Liver (tissue), 8 donors: ENCODE measurements at regions not wholly inside any gene's neighbourhood (a gene's known extent, or its start where the extent isn't known, plus 50 kb on each side); places are given as distances from the start of the nearest gene placed in this dataset.
"Not testable (repeated sequence)": the region's sequence is repeated elsewhere in the genome, so short reads cannot be mapped to it uniquely, and the experiment has no call there.

Experiments
- DNase-seq: peaks from one replicate; pipeline ENCODE4 v3.0.0-alpha.2; 2017; ENCODE audit warnings: low spot score
- H3K27ac ChIP-seq, 2 donors: one replicate each; pipeline ENCODE4 v1.7.0; 2013; ENCODE audit warnings: inconsistent platforms in 2 of 2, low read length in 2 of 2, control low read depth in 1 of 2, low read depth in 1 of 2, mild to moderate bottlenecking in 1 of 2
- H3K27me3 ChIP-seq, 4 donors: one replicate each; pipeline versions ENCODE4 v1.6.1 to v1.7.0; 2013; ENCODE audit warnings: low read length in 3 of 4, inconsistent platforms in 1 of 4, mild to moderate bottlenecking in 1 of 4, moderate library complexity in 1 of 4; ENCODE audit not compliant: control insufficient read depth in 4 of 4, insufficient read depth in 4 of 4
- H3K36me3 ChIP-seq, 4 donors: one replicate each; pipeline versions ENCODE4 v1.6.1 to v1.7.0; 2013; ENCODE audit warnings: low read length in 3 of 4, mild to moderate bottlenecking in 3 of 4, low read depth in 1 of 4, moderate library complexity in 1 of 4; ENCODE audit not compliant: control insufficient read depth in 4 of 4, insufficient read depth in 3 of 4
- H3K4me1 ChIP-seq, 4 donors: one replicate each; pipeline versions ENCODE4 v1.6.1 to v1.7.0; 2013; ENCODE audit warnings: low read length in 3 of 4, mild to moderate bottlenecking in 3 of 4, moderate library complexity in 1 of 4; ENCODE audit not compliant: control insufficient read depth in 4 of 4, insufficient read depth in 4 of 4
- H3K4me3 ChIP-seq, 3 donors: one replicate each; pipeline versions ENCODE4 v1.6.1 to v1.7.0; 2013; ENCODE audit warnings: low read length in 3 of 3, control low read depth in 1 of 3, low read depth in 1 of 3, mild to moderate bottlenecking in 1 of 3
- H3K9ac ChIP-seq, 2 donors: one replicate each; pipeline ENCODE4 v1.7.0; 2013; ENCODE audit warnings: low read length in 2 of 2, mild to moderate bottlenecking in 2 of 2, moderate library complexity in 2 of 2, control low read depth in 1 of 2, low read depth in 1 of 2
- H3K9me3 ChIP-seq, 4 donors: one replicate each; pipeline versions ENCODE4 v1.6.1 to v1.7.0; 2013; ENCODE audit warnings: low read length in 3 of 4; ENCODE audit not compliant: control insufficient read depth in 4 of 4
- ATF3 ChIP-seq: IDR thresholded peaks from 2 replicates; pipeline ENCODE4 v1.6.1; 2016; ENCODE audit warnings: antibody characterized with exemption
- CTCF ChIP-seq: fragments of 150-350 bp; IDR thresholded peaks from 2 replicates; pipeline ENCODE4 v1.5.1; 2017; ENCODE audit warnings: improper control_type of control experiment, low read depth, low read length; ENCODE audit not compliant: missing input control
- FOXA2 ChIP-seq: IDR thresholded peaks from 2 replicates; pipeline ENCODE4 v1.6.1; 2016; ENCODE audit warnings: antibody characterized with exemption
- GABPA ChIP-seq, 2 donors: IDR thresholded peaks in 1 of 2; conservative IDR thresholded peaks in 1 of 2; 2 replicates each; pipeline ENCODE4 v1.6.1; 2016; ENCODE audit warnings: antibody characterized with exemption in 2 of 2, mild to moderate bottlenecking in 1 of 2, moderate library complexity in 1 of 2
- HNF4A ChIP-seq, 2 donors: conservative IDR thresholded peaks; 2 replicates each; pipeline ENCODE4 v1.6.1; 2016; ENCODE audit warnings: antibody characterized with exemption in 2 of 2, mild to moderate bottlenecking in 2 of 2
- HNF4G ChIP-seq: IDR thresholded peaks from 2 replicates; pipeline ENCODE4 v1.6.1; 2016; ENCODE audit warnings: antibody characterized with exemption
- JUND ChIP-seq, 2 donors: IDR thresholded peaks; 2 replicates each; pipeline ENCODE4 v1.6.1; 2016; ENCODE audit warnings: antibody characterized with exemption in 2 of 2
- MAX ChIP-seq: IDR thresholded peaks from 2 replicates; pipeline ENCODE4 v1.6.1; 2016; ENCODE audit warnings: antibody characterized with exemption
- NR2F2 ChIP-seq: IDR thresholded peaks from 2 replicates; pipeline ENCODE4 v1.6.1; 2016; ENCODE audit warnings: antibody characterized with exemption
- RAD21 ChIP-seq, 2 donors: IDR thresholded peaks; 2 replicates each; pipeline ENCODE4 v1.6.1; 2016; ENCODE audit warnings: antibody characterized with exemption in 2 of 2, mild to moderate bottlenecking in 2 of 2
- REST ChIP-seq: IDR thresholded peaks from 2 replicates; pipeline ENCODE4 v1.6.1; 2016; ENCODE audit warnings: antibody characterized with exemption, mild to moderate bottlenecking
- RXRA ChIP-seq, 2 donors: IDR thresholded peaks; 2 replicates each; pipeline ENCODE4 v1.6.1; 2017 to 2018; ENCODE audit warnings: antibody characterized with exemption in 2 of 2, mild to moderate bottlenecking in 1 of 2
- SP1 ChIP-seq: IDR thresholded peaks from 2 replicates; pipeline ENCODE4 v1.6.1; 2018; ENCODE audit warnings: antibody characterized with exemption, mild to moderate bottlenecking
- ZBTB33 ChIP-seq: IDR thresholded peaks from 2 replicates; pipeline ENCODE4 v1.6.1; 2016; ENCODE audit warnings: antibody characterized with exemption
- WGBS: extraction: QIAGEN DNeasy Blood & Tissue Kit; methylation state at CpG from one replicate; pipeline ENCODE4 v1.1.7; 2013; 5-methylcytosine and 5-hydroxymethylcytosine counted together
- donor health status: healthy.
- donor health status: healthy.
- donor health status: healthy.
- donor health status: healthy.
- donor health status: healthy.

GRCh38 chr14:80298491-80299017 lies 87.2 kb upstream of the DIO2 start:
- no peak overlapping the region for H3K4me3 ChIP-seq
- DNase-seq: no peak
- 82% methylated on average over 8 of the region's 8 CpGs for WGBS
- TF ChIP-seq HNF4G (no peak), JUND (IDR thresholded peaks at IDR 0.05) (no peak), CTCF (no peak), RAD21 (IDR thresholded peaks at IDR 0.05) (no peak), ZBTB33 (no peak), GABPA (IDR thresholded peaks at IDR 0.05 in 1 of 2, conservative IDR thresholded peaks at IDR 0.05 in 1 of 2) (no peak), ATF3 (no peak), SP1 (no peak), RXRA (IDR thresholded peaks at IDR 0.05) (no peak), MAX (no peak)
- no peaks in the 10 kb centered on the region for H3K36me3 ChIP-seq
- H3K9ac ChIP-seq: no peak overlapping the region
- H3K27ac ChIP-seq: no peak overlapping the region
- H3K4me1 ChIP-seq: no peaks in the 10 kb centered on the region
- H3K27me3 ChIP-seq: no peaks in the 10 kb centered on the region
- H3K9me3 ChIP-seq: no peaks in the 10 kb centered on the region

GRCh38 chr14:80291101-80291500 lies 79.8 kb upstream of the DIO2 start:
- TF ChIP-seq HNF4G (no peak), HNF4A (conservative IDR thresholded peaks at IDR 0.05) (no peak), ZBTB33 (no peak), FOXA2 (no peak), NR2F2 (no peak), REST (no peak), SP1 (no peak)
- DNase-seq: no peak
- Histone ChIP-seq H3K9ac (no peak overlapping the region), H3K9me3 (no peaks in the 10 kb centered on the region), H3K27ac (no peak overlapping the region), H3K36me3 (no peaks in the 10 kb centered on the region), H3K27me3 (no peaks in the 10 kb centered on the region), H3K4me3 (no peak overlapping the region), H3K4me1 (no peaks in the 10 kb centered on the region)
- 70% methylated on average over 1 of the region's 1 CpG for WGBS

- not testable (repeated sequence) for H3K9me3 ChIP-seq, H3K9ac ChIP-seq, H3K4me3 ChIP-seq, H3K4me1 ChIP-seq, H3K27me3 ChIP-seq, H3K27ac ChIP-seq, DNase-seq, H3K36me3 ChIP-seq
- 95% methylated on average over 27 of the region's 27 CpGs for WGBS
These were observed 75.4 kb upstream of the DIO2 start for GRCh38 chr14:80286744-80287143.
